OCI-LY3 (cell line): ENCODE measurements at regions not wholly inside any gene's neighbourhood (a gene's known extent, or its start where the extent isn't known, plus 50 kb on each side); places are given as distances from the start of the nearest gene placed in this dataset.

ENCODE experiments used
- H2AFZ ChIP-seq: fragments of 200-600, 300-600 bp; shearing (Covaris generic); 2 replicates; pipeline ENCODE4 v1.6.0; 2014; ENCODE audit warnings: antibody characterized with exemption, low read depth, low read length
- H3K27ac ChIP-seq: fragments of 200-600, 300-600 bp; sonication (generic); 2 replicates; pipeline ENCODE4 v1.5.1; 2014; ENCODE audit warnings: mild to moderate bottlenecking, low read length, moderate library complexity, mixed read lengths
- H3K27me3 ChIP-seq: fragments of 200-600, 300-600 bp; sonication (generic); 2 replicates; pipeline ENCODE4 v1.6.1; 2014; ENCODE audit warnings: low read depth, low read length, mixed read lengths
- H3K36me3 ChIP-seq: fragments of 200-600, 300-600 bp; sonication (generic); replicated peaks from 2 replicates; pipeline ENCODE3; 2014; ENCODE audit warnings: low read depth, low read length, mixed read lengths
- H3K4me1 ChIP-seq: fragments of 300-600, 200-600 bp; sonication (generic); 2 replicates; pipeline ENCODE4 v1.6.1; 2014; ENCODE audit warnings: low read length, mixed read lengths
- H3K4me2 ChIP-seq: fragments of 200-600, 300-600 bp; sonication (generic); 2 replicates; pipeline ENCODE4 v1.6.1; 2014; ENCODE audit warnings: low read length, mixed read lengths
- H3K4me3 ChIP-seq: fragments of 300-600, 200-600 bp; sonication (generic); 2 replicates; pipeline ENCODE4 v1.5.1; 2014; ENCODE audit warnings: antibody characterized with exemption, mild to moderate bottlenecking, low read length, moderate library complexity
- H3K79me2 ChIP-seq: fragments of 300-600, 200-600 bp; shearing (Covaris generic); 2 replicates; pipeline ENCODE4 v1.6.1; 2014; ENCODE audit warnings: mild to moderate bottlenecking, low read length, mixed read lengths
- H3K9ac ChIP-seq: fragments of 300-600, 200-600 bp; shearing (Covaris generic); 2 replicates; pipeline ENCODE4 v1.6.0; 2014; ENCODE audit warnings: mild to moderate bottlenecking, low read length, moderate library complexity
- H3K9me3 ChIP-seq: fragments of 200-600, 300-600 bp; shearing (Covaris generic); 2 replicates; pipeline ENCODE4 v1.6.1; 2014; ENCODE audit warnings: low read length, mixed read lengths; ENCODE audit not compliant: insufficient read depth
- H4K20me1 ChIP-seq: fragments of 200-600, 300-600 bp; sonication (generic); 2 replicates; pipeline ENCODE4 v1.6.1; 2016; ENCODE audit warnings: low read length, mixed read lengths; ENCODE audit not compliant: insufficient read depth
- EZH2phosphoT487 ChIP-seq: fragments of 200-600 bp; shearing (Covaris generic); IDR thresholded peaks from 2 replicates; pipeline ENCODE4 v1.6.1; 2018; ENCODE audit warnings: antibody characterized with exemption, mixed run types, low read depth
- TF ChIP-seq, protein P1 (sequence below): fragments of 200-600, 300-600 bp; sonication (generic); IDR thresholded peaks from 2 replicates; pipeline ENCODE4 v1.5.1; 2014; ENCODE audit warnings: antibody characterized with exemption, low read length, low read depth

DNA sequence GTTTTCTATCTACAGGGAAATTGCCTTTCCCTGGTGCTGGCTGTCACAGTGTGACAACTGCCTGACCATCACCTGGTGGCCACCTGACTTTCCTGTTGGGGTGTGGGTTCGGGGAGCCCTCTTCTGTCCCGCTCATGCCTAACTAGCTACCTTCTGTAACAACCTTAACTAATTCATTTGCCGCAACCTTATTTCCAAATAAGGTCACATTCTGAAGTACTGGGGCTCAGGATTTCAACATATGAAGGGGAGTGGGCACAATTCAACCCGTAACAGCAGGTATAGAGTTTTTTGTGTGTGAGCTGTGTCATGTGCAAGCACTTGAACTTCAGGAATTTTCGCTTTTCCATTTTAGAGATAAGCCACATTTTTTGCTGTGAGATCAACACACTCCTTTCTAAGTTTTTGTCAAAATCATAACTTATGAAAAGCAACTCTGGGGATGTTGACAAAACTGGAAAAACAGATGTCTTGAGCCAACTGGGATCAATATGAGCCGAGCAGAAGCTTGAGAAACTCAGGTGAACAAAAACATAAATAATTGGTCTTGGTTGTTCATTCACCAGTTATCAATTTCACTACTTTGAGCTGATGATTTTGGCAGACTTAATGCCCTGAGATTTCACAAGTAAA, 242.0 kb upstream of the RGMA start:
- TF ChIP-seq EZH2phosphoT487: no peak
- H3K9ac ChIP-seq: no peak overlapping the region
- peaks cover 8% of the 10 kb centered on the region; the same call in 1 of the 2 replicates for H3K27me3 ChIP-seq
- H3K9me3 ChIP-seq: no peaks in the 10 kb centered on the region
- no peak overlapping the region for H3K4me2 ChIP-seq
- H3K79me2 ChIP-seq: no peaks in the 10 kb centered on the region
- no peak overlapping the region for H3K27ac ChIP-seq
- no peaks in the 10 kb centered on the region for H3K4me1 ChIP-seq
- no peak overlapping the region for H2AFZ ChIP-seq
- H4K20me1 ChIP-seq: no peaks in the 10 kb centered on the region
- H3K36me3 ChIP-seq: no peaks in the 10 kb centered on the region
- no peak overlapping the region for H3K4me3 ChIP-seq

- H3K36me3 ChIP-seq: no peaks in the 10 kb centered on the region
- H4K20me1 ChIP-seq: no peaks in the 10 kb centered on the region
- H3K79me2 ChIP-seq: no peaks in the 10 kb centered on the region
- no peak for TF ChIP-seq EZH2phosphoT487
- TF ChIP-seq, protein P1, sequence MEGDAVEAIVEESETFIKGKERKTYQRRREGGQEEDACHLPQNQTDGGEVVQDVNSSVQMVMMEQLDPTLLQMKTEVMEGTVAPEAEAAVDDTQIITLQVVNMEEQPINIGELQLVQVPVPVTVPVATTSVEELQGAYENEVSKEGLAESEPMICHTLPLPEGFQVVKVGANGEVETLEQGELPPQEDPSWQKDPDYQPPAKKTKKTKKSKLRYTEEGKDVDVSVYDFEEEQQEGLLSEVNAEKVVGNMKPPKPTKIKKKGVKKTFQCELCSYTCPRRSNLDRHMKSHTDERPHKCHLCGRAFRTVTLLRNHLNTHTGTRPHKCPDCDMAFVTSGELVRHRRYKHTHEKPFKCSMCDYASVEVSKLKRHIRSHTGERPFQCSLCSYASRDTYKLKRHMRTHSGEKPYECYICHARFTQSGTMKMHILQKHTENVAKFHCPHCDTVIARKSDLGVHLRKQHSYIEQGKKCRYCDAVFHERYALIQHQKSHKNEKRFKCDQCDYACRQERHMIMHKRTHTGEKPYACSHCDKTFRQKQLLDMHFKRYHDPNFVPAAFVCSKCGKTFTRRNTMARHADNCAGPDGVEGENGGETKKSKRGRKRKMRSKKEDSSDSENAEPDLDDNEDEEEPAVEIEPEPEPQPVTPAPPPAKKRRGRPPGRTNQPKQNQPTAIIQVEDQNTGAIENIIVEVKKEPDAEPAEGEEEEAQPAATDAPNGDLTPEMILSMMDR: no peak
- no peak overlapping the region for H3K9ac ChIP-seq
- H3K9me3 ChIP-seq: no peaks in the 10 kb centered on the region
- H3K27me3 ChIP-seq: no peaks in the 10 kb centered on the region
- H3K4me3 ChIP-seq: no peak overlapping the region
- H2AFZ ChIP-seq: no peak overlapping the region
- H3K4me2 ChIP-seq: no peak overlapping the region
- no peaks in the 10 kb centered on the region for H3K4me1 ChIP-seq
- no peak overlapping the region for H3K27ac ChIP-seq
These were observed 238.4 kb upstream of the RGMA start for GRCh38 chr15:93327364-93327763.

DNA sequence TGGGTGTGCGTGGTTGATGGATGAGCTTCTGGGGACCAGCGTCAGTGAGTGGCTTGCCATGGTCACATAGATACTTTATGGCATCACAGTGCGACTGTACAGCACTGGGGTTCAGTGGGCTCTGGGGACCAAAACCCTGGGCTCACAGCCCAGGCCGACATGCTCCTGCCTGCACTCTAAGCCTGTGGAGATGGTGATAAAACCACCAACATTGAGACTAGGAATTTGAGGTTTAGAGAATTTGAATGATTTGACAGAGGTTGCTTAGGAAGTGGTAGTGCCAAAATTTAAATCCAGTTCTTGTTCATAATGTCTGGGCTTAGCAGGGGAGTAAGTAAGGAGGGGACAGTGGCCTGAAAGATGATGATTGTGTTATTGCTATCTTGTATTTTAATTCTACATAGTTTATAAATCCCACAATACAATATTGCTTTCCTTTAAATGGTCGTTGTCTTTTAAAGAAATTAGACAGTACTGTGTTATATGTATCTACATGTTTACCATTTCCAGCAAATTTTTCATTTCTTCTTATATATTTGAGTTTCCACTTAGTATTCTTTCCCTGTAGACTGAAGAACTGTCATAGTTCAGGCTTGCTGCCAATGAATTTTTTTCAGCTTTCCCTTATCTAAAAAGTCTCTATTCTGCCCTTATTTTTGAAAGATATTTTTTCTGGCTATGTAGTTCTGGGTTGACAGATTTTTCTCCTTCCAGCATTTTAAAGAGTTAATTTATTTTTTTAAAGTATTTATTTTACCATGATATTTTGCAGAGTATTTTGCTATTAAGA, 235.4 kb upstream of the RGMA start:
- Histone ChIP-seq H3K27ac (no peak overlapping the region), H3K79me2 (no peaks in the 10 kb centered on the region), H3K27me3 (no peaks in the 10 kb centered on the region), H3K4me2 (no peak overlapping the region), H4K20me1 (no peaks in the 10 kb centered on the region), H3K9ac (no peak overlapping the region), H3K9me3 (no peaks in the 10 kb centered on the region), H3K36me3 (no peaks in the 10 kb centered on the region), H3K4me3 (no peak overlapping the region), H3K4me1 (no peaks in the 10 kb centered on the region), H2AFZ (no peak overlapping the region)
- TF ChIP-seq EZH2phosphoT487: no peak
- TF ChIP-seq, protein P1: no peak

GRCh38 chr15:93321881-93322282, 232.9 kb upstream of the RGMA start:
- no peak overlapping the region for H3K4me2 ChIP-seq
- no peaks in the 10 kb centered on the region for H3K27me3 ChIP-seq
- no peak overlapping the region for H3K27ac ChIP-seq
- H3K4me1 ChIP-seq: no peaks in the 10 kb centered on the region
- H4K20me1 ChIP-seq: no peaks in the 10 kb centered on the region
- H3K9me3 ChIP-seq: no peaks in the 10 kb centered on the region
- no peaks in the 10 kb centered on the region for H3K36me3 ChIP-seq
- no peak overlapping the region for H2AFZ ChIP-seq
- TF ChIP-seq EZH2phosphoT487: no peak
- TF ChIP-seq, protein P1: no peak
- no peaks in the 10 kb centered on the region for H3K79me2 ChIP-seq
- no peak overlapping the region for H3K4me3 ChIP-seq
- H3K9ac ChIP-seq: no peak overlapping the region
